Lower lobe of right lung (tissue), 2 donors: ENCODE measurements at regions not wholly inside any gene's neighbourhood (a gene's known extent, or its start where the extent isn't known, plus 50 kb on each side); places are given as distances from the start of the nearest gene placed in this dataset.

ENCODE experiments used
- ATAC-seq, 2 donors: fragments of 200-7000 bp; cut with Tn5 transposase; one replicate each; pipeline ENCODE4 v1.9.1; 2020 to 2022; ENCODE audit warnings: mild to moderate bottlenecking in 2 of 2, moderate library complexity in 2 of 2
- DNase-seq: peaks from one replicate; pipeline ENCODE4 v3.0.0-alpha.2; 2020
- H3K27ac ChIP-seq: fragments of 200-600 bp; one replicate; pipeline ENCODE4 v1.8.0; 2022
- H3K27me3 ChIP-seq: fragments of 200-600 bp; one replicate; pipeline ENCODE4 v1.8.0; 2022; ENCODE audit warnings: low read depth
- H3K36me3 ChIP-seq: fragments of 200-600 bp; one replicate; pipeline ENCODE4 v1.8.0; 2022; ENCODE audit warnings: mild to moderate bottlenecking
- H3K4me1 ChIP-seq: fragments of 200-600 bp; one replicate; pipeline ENCODE4 v1.8.0; 2022
- H3K4me3 ChIP-seq: fragments of 200-600 bp; one replicate; pipeline ENCODE4 v1.8.0; 2022; ENCODE audit warnings: mild to moderate bottlenecking
- H3K9me3 ChIP-seq: fragments of 200-600 bp; one replicate; pipeline ENCODE4 v1.8.0; 2022
- CTCF ChIP-seq: fragments of 200-600 bp; IDR thresholded peaks from one replicate; pipeline ENCODE4 v1.8.0; 2022; ENCODE audit warnings: antibody characterized with exemption, mild to moderate bottlenecking
- intact Hi-C: fragments of 100-400 bp; cut with DNase I; formaldehyde crosslinking; loops from one replicate; pipeline ENCODE4 v1.11.0; 2022
- donor health status: DM: no; HTN: yes; CAD: no; lungs with severe emphysema.

- H3K36me3 ChIP-seq = no peaks in the 10 kb centered on the region
- no peak for ATAC-seq
- intact Hi-C loops = no loop called here
- H3K4me3 ChIP-seq = no peak overlapping the region
- H3K9me3 ChIP-seq = no peaks in the 10 kb centered on the region
- no peak overlapping the region for H3K27ac ChIP-seq
- TF ChIP-seq CTCF = no peak
- no peaks in the 10 kb centered on the region for H3K4me1 ChIP-seq
- DNase-seq = no peak
- no peaks in the 10 kb centered on the region for H3K27me3 ChIP-seq
Observed at GRCh38 chr6:82602776-82603175, 239.2 kb downstream of the TPBG start.

- TF ChIP-seq CTCF = no peak
- intact Hi-C loops = no loop called here
- DNase-seq (no peak), ATAC-seq (no peak)
- Histone ChIP-seq H3K27ac (no peak overlapping the region), H3K27me3 (no peaks in the 10 kb centered on the region), H3K36me3 (no peaks in the 10 kb centered on the region), H3K4me1 (no peaks in the 10 kb centered on the region), H3K9me3 (no peaks in the 10 kb centered on the region), H3K4me3 (no peak overlapping the region)
Observed at GRCh38 chr6:82603871-82604270, 240.3 kb downstream of the TPBG start.

DNA sequence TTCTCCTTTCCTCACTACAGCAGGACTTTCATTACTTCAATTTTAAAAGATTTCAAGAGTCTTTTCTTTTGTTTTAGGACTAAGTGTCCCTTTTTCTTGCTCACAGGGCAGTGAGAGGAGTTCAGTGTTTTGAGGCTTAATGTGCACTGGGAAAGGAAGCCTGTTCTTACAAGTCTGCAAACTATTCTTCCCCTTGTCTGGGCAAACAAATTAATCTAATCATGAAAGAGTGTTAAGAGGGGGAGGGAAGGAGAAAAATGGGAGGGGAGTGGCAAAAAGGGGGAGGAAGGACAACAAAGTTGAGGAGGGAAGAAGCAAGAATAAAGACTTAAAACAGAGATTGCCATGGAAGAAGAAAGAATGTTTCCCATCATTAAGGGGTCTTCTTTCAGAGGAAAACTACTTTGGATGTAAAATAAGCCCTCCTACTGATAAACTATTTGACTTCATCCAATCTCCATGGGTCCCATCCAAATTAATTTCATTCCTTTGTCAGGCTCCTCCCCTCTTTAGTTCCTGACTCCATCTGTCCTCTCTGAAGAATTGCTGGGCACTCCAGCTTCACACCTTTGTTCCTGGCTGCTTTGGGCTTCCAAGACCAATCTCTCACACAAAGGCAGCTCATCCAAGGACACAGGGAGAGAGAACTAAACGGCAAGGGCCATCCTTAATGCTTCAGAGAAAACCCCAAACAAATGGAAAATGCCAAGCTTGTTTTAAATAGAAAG, 244.5 kb downstream of the TPBG start:
- ATAC-seq (no peak), DNase-seq (no peak)
- Histone ChIP-seq H3K4me1 (no peaks in the 10 kb centered on the region), H3K27me3 (no peaks in the 10 kb centered on the region), H3K27ac (no peak overlapping the region), H3K36me3 (no peaks in the 10 kb centered on the region), H3K9me3 (no peaks in the 10 kb centered on the region), H3K4me3 (no peak overlapping the region)
- intact Hi-C loops = no loop called here
- no peak for TF ChIP-seq CTCF

DNA sequence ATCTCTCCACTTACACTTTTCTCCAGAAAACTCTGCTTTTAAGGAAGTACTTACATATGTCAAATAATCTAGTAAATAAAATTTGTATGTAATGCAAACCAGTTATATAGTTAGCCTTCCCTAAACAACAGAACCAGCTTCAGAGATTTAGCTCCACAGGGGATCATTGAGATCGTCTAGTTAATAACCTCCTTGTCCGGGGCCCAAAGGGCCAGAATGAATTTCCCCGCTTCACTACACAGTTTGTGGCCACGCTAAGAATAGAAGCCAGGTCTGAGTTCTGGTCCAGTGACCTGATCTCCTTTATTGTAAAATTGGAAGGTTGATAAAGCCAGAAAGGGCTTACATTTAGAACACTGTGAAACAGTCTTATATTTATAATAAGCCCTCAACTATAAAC, 245.2 kb downstream of the TPBG start:
- no peak for ATAC-seq

DNA sequence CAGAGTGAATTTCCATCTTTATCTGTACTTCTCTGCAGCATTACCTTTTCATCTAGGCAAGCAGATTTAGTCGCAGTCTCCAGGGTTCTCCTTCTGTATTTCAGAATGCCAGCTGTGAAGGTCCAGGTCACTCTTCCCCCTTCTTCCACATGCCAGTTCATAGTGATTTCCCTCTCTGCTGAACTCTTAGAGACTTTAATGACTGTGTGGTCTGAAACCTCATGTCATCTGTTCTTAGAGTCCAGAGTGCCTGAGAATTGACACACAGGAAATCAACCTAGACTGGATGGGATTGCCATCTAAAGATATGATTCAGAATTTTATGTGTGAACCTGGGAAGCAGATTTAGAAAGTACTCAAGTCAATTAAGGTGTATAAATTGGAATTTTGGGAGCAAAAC, 248.1 kb downstream of the TPBG start:
- no peak overlapping the region for H3K4me3 ChIP-seq
- intact Hi-C loops = no loop called here
- DNase-seq (no peak), ATAC-seq (no peak)
- no peaks in the 10 kb centered on the region for H3K36me3 ChIP-seq
- no peaks in the 10 kb centered on the region for H3K9me3 ChIP-seq
- H3K27ac ChIP-seq = no peak overlapping the region
- H3K27me3 ChIP-seq = no peaks in the 10 kb centered on the region
- no peak for TF ChIP-seq CTCF
- H3K4me1 ChIP-seq = no peaks in the 10 kb centered on the region

More for the DNA sequence above, 245.2 kb downstream of the TPBG start:
- H3K9me3 ChIP-seq = no peaks in the 10 kb centered on the region
- no peaks in the 10 kb centered on the region for H3K4me1 ChIP-seq
- H3K4me3 ChIP-seq = no peak overlapping the region
- intact Hi-C loops = no loop called here
- DNase-seq = no peak
- no peaks in the 10 kb centered on the region for H3K36me3 ChIP-seq
- no peaks in the 10 kb centered on the region for H3K27me3 ChIP-seq
- no peak overlapping the region for H3K27ac ChIP-seq
- TF ChIP-seq CTCF = no peak
